Smooth muscle cell (in vitro differentiated cells): ENCODE measurements at regions not wholly inside any gene's neighbourhood (a gene's known extent, or its start where the extent isn't known, plus 50 kb on each side); places are given as distances from the start of the nearest gene placed in this dataset.

Experiments used
- DNase-seq: peaks from one replicate; lab custom pipeline; 2025; ENCODE audit not compliant: unreplicated experiment; lab: John Stamatoyannopoulos, UW
- H2AFZ ChIP-seq: fragments of 200-600 bp; sonication (generic); 2 replicates; pipeline ENCODE4 v1.6.0; 2016; ENCODE audit warnings: antibody characterized with exemption, low read depth, mild to moderate bottlenecking
- H3F3A ChIP-seq: fragments of 200-600 bp; sonication (generic); 2 replicates; pipeline ENCODE4 v1.6.0; 2017; ENCODE audit warnings: antibody characterized with exemption, low read depth
- H3K27ac ChIP-seq: fragments of 200-600 bp; sonication (generic); 2 replicates; pipeline ENCODE4 v1.5.1; 2016; ENCODE audit warnings: low read depth, mild to moderate bottlenecking
- H3K27me3 ChIP-seq: fragments of 200-600 bp; sonication (generic); 2 replicates; pipeline ENCODE4 v1.6.1; 2016; ENCODE audit warnings: low read depth, mild to moderate bottlenecking
- H3K36me3 ChIP-seq: fragments of 200-600 bp; sonication (generic); 2 replicates; pipeline ENCODE4 v1.5.1; 2016; ENCODE audit warnings: low read depth
- H3K4me1 ChIP-seq: fragments of 200-600 bp; sonication (generic); 2 replicates; pipeline ENCODE4 v1.5.1; 2016; ENCODE audit warnings: low read depth
- H3K4me2 ChIP-seq: fragments of 200-600 bp; sonication (generic); 2 replicates; pipeline ENCODE4 v1.6.0; 2016; ENCODE audit warnings: mild to moderate bottlenecking
- H3K4me3 ChIP-seq: fragments of 200-600 bp; sonication (generic); 2 replicates; pipeline ENCODE4 v1.5.1; 2016; ENCODE audit warnings: mild to moderate bottlenecking
- H3K79me2 ChIP-seq: fragments of 200-600 bp; sonication (generic); 2 replicates; pipeline ENCODE4 v1.6.0; 2016; ENCODE audit warnings: low read depth, mild to moderate bottlenecking
- H3K9ac ChIP-seq: fragments of 200-600 bp; sonication (generic); 2 replicates; pipeline ENCODE4 v1.6.0; 2016; ENCODE audit warnings: low read depth
- H3K9me3 ChIP-seq: fragments of 200-600 bp; sonication (generic); replicated peaks from 2 replicates; pipeline ENCODE4 v1.5.1; 2016; ENCODE audit warnings: low read depth
- H4K20me1 ChIP-seq: fragments of 200-600 bp; sonication (generic); 2 replicates; pipeline ENCODE4 v1.6.0; 2016; ENCODE audit warnings: low read depth
- CTCF ChIP-seq: fragments of 200-600 bp; sonication (generic); IDR thresholded peaks from 2 replicates; pipeline ENCODE4 v1.5.1; 2017; ENCODE audit warnings: borderline replicate concordance, mild to moderate bottlenecking, antibody characterized with exemption; ENCODE audit not compliant: insufficient read depth, poor library complexity, severe bottlenecking
- WGBS: methylation state at CpG from one replicate; pipeline ENCODE4 v1.1.7; 2016; ENCODE audit warnings: low lambda C conversion rate; 5-methylcytosine and 5-hydroxymethylcytosine counted together

GRCh38 chr5:124132843-124133242, 613.6 kb downstream of the ZNF608 start:
- H3K36me3 ChIP-seq: no peaks in the 10 kb centered on the region
- no peaks in the 10 kb centered on the region for H3K9me3 ChIP-seq
- H3K4me3 ChIP-seq: no peak overlapping the region
- H3K4me1 ChIP-seq: peaks cover 4% of the 10 kb centered on the region
- H3K79me2 ChIP-seq: no peaks in the 10 kb centered on the region
- TF ChIP-seq CTCF: no peak
- peak overlapping the region; percentile 35 for H2AFZ ChIP-seq
- no peaks in the 10 kb centered on the region for H4K20me1 ChIP-seq
- H3K27ac ChIP-seq: no peak overlapping the region
- H3K27me3 ChIP-seq: no peaks in the 10 kb centered on the region
- no peak overlapping the region for H3K9ac ChIP-seq
- H3F3A ChIP-seq: no peaks in the 10 kb centered on the region
- H3K4me2 ChIP-seq: no peak overlapping the region
- no peak for DNase-seq

GRCh38 chr5:124131466-124131865, 615.0 kb downstream of the ZNF608 start:
- H3K4me2 ChIP-seq: no peak overlapping the region
- no peak overlapping the region for H3K27ac ChIP-seq
- H3K36me3 ChIP-seq: no peaks in the 10 kb centered on the region
- no peak overlapping the region for H2AFZ ChIP-seq
- H3K4me3 ChIP-seq: no peak overlapping the region
- 86% methylated on average over 2 of the region's 2 CpGs for WGBS
- no peak overlapping the region for H3K9ac ChIP-seq
- H3K4me1 ChIP-seq: peaks cover 9% of the 10 kb centered on the region
- H3K9me3 ChIP-seq: no peaks in the 10 kb centered on the region
- no peaks in the 10 kb centered on the region for H3F3A ChIP-seq
- no peak for DNase-seq
- TF ChIP-seq CTCF: no peak
- H3K79me2 ChIP-seq: no peaks in the 10 kb centered on the region
- H3K27me3 ChIP-seq: no peaks in the 10 kb centered on the region
- no peaks in the 10 kb centered on the region for H4K20me1 ChIP-seq

- Histone ChIP-seq H3K9me3 (no peaks in the 10 kb centered on the region), H3K27ac (no peak overlapping the region), H3K4me1 (peaks cover 9% of the 10 kb centered on the region), H3K4me2 (no peak overlapping the region), H4K20me1 (no peaks in the 10 kb centered on the region), H3F3A (no peaks in the 10 kb centered on the region), H3K9ac (no peak overlapping the region), H3K79me2 (no peaks in the 10 kb centered on the region), H3K27me3 (no peaks in the 10 kb centered on the region), H3K4me3 (no peak overlapping the region), H2AFZ (no peak overlapping the region), H3K36me3 (no peaks in the 10 kb centered on the region)
- TF ChIP-seq CTCF: no peak
- DNase-seq: no peak
- 91% methylated on average over 6 of the region's 6 CpGs for WGBS
Measured at GRCh38 chr5:124130816-124131215, 615.6 kb downstream of the ZNF608 start.

- Histone ChIP-seq H3K9ac (no peak overlapping the region), H3K79me2 (no peaks in the 10 kb centered on the region), H3K4me1 (peaks cover 22% of the 10 kb centered on the region), H2AFZ (no peak overlapping the region), H3F3A (peaks cover 10% of the 10 kb centered on the region), H3K9me3 (no peaks in the 10 kb centered on the region), H3K4me2 (no peak overlapping the region), H3K4me3 (no peak overlapping the region), H3K36me3 (no peaks in the 10 kb centered on the region), H3K27ac (no peak overlapping the region), H3K27me3 (no peaks in the 10 kb centered on the region), H4K20me1 (no peaks in the 10 kb centered on the region)
- DNase-seq: no peak
- WGBS: 95% methylated on average over 3 of the region's 3 CpGs
- no peak for TF ChIP-seq CTCF
Measured at GRCh38 chr5:124128867-124129266, 616.9 kb downstream of the CSNK1G3 start.
